Lung microvascular endothelial cell (primary cell): ENCODE measurements at regions not wholly inside any gene's neighbourhood (a gene's known extent, or its start where the extent isn't known, plus 50 kb on each side); places are given as distances from the start of the nearest gene placed in this dataset.

Source experiments
- DNase-seq, 2 donors: peaks; one replicate each; pipeline versions ENCODE4 v3.0.0 to v3.0.0-alpha.2; 2010; ENCODE audit warnings: low read depth in 2 of 2

GRCh38 chr2:216553482-216554240, 55.0 kb downstream of the RPL37A start:
- no peak for DNase-seq

DNA sequence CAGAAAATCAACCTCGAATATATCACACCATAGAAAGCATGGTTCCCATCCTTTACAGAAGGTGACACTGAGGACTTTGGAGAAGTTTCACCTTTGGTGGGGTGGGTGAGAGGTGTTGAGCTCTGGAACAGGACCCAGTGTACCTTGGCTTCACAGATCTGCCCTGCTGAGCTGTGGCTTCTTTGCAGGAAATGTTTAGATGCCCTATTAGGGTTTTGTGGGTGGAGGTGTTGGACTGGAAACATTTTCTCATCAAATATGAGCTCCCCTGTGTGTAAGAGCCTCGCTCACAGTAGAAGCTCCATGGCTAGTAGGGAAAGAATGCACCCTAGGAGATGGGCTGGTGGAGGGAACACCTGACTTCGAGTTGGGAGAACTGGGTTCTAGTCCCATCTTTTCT, 55.6 kb downstream of the RPL37A start:
- no peak for DNase-seq

- DNase-seq: no peak
Observed at GRCh38 chr2:216554755-216555154, 56.1 kb downstream of the RPL37A start.

GRCh38 chr2:216555274-216555673, 56.6 kb downstream of the RPL37A start:
- peak in 1 of 2 donors; percentile 21 for DNase-seq

DNA sequence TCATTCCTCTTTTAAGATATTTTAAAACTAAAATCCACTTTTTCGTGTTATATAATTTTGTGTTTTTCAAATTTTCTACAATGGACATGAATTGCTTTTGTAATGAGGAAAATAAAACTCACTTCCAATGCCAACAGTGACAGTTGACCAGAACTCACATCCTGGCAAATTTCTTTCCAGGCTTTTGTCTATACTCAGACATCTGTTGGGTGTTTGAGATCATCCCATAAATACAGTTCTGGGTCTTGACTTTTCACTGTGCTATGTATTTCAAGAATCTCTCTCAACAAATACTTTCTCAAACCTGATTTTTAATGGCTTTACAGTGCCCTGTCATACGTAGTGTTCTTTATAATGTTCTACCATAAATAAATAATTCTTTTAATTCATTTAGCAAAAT, 57.6 kb downstream of the RPL37A start:
- no peak for DNase-seq

GRCh38 chr2:216557413-216557812, 58.8 kb downstream of the RPL37A start:
- DNase-seq: no peak

DNA sequence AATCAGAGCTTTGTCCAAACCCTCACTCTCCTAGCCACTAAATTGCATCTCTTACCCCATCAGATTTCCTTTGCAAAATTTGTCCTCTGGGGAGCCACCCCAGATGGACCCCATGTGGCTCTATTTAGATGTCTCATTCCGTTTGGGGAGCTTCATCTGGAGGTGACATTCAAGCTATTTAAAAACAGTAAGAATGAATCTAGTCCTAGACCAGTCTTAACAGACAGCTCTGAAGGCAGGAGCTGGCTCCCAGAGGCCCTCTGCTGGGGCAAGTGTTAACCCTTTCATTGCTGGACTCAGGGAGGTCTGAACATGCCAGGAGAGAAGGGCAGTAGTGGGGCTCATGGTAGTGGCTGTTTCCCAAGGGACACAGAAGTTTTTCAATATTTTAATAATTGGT, 59.2 kb downstream of the RPL37A start:
- no peak for DNase-seq

GRCh38 chr2:216559625-216560156, 61.0 kb downstream of the RPL37A start:
- DNase-seq: no peak

DNA sequence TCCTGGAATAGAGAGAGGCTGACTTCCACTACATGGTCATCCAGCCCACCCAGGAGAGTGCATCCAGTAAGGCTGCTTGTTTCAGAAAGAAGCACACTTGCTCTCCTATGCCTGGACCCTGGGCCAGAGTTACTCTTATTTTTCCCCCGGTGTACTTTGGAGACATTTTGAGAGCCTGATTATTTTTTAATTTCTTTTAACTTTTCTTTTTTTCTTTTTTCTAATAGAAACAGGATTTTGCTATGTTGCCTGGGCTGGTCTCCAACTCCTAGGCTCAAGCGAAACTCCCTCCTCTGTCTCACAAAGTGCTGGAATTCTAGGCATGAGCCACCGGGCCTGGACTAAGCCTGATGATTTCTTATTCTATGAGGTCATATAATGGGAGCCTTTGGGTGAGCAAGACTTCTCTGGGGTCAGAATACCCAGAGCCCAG, 62.2 kb downstream of the RPL37A start:
- DNase-seq: no peak

DNA sequence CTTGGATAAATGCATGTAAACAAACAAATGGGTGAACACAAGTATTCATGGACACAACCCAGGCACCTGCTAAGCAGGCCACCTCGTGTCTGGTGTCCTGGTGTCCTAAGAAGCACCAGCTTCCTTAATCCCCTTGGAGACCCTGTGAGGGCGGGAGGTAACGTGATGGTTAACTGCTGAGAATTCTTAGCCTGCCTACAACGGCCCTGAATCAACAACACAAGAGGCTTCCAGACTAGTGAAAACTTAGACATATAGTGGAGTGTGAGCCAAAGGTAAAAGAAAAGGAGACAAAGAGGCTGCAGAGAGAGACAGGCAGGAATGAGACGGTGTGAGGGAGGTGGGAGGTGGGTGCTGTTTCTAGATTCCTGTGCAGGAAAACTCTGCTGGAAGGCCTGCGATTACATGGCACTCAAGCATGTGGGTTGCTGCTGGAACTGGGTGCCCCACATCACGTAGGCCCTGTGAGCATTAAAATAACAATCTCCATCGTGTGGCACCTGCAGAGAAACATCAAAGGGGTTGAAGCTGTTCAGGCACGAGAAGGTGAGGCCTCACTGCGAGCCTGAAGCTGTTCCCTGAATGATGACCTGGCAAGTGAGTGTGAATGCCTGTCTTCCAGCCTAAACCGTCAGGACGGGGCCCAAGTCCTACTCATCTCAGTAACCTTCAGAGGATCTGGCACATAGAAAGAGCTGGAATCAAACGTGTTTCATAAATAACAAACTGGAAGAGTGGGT, 64.2 kb downstream of the RPL37A start:
- no peak for DNase-seq

DNA sequence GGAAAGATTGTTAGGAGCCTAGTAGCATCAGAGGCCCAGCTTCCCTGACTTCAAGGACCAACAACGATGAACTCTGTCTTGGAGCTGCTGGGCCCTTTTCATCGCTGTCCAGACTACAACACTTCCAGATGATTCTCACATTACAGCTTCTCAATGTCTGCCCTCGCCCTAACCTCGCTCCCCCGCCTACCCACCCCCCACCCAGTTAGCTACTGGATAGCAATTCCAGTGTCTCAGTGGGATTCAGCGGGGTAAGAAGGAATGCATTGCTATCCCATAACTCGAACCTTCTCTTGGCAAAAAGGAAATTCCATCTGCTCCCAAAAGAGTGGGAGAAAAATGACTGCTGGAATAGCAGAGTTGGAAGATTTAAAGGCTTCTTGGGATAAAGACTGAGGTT, 65.0 kb downstream of the RPL37A start:
- DNase-seq: no peak

- DNase-seq: no peak
Observed at GRCh38 chr2:216564611-216565010, 66.0 kb downstream of the RPL37A start.

- no peak for DNase-seq
Observed at GRCh38 chr2:216565956-216566355, 67.3 kb upstream of the IGFBP2 start.

DNA sequence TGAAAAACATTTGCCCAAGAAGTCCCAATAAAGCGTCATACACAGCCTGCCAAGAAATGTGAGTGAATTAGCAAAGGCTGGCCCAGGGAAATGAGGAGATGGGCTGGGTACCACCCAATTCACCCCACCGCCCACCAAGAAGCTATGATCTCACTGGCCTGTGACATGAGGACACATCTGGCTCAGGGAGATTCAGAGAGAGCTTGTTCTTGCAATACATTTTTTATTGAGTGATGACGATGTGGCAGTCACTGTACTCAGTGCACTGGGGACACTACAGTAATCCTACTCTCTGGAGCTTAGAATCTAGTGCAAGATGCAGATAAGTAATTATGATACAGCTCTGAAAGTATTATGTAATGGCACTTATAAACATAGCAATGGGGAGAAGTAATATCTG, 64.6 kb upstream of the IGFBP2 start:
- DNase-seq: no peak

DNA sequence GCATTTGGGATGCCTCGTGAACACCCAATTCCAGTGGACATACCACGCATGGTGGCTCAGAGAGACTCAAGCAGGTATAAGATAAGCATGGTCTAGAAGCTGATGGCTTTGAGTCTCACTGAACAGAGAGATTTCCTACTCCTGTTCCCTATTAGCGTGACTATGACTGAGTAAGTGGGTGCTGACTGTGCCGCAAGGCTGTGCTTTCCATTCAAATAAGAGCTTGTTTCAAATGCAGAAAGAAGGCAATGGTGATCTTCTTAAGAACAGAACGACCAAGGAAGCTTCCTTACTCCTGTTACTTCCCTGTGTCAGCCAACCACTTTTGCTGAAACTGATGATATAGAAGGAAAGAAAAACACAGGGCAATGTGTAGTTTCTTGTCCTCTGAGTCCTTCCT, 63.5 kb upstream of the IGFBP2 start:
- DNase-seq: no peak

DNA sequence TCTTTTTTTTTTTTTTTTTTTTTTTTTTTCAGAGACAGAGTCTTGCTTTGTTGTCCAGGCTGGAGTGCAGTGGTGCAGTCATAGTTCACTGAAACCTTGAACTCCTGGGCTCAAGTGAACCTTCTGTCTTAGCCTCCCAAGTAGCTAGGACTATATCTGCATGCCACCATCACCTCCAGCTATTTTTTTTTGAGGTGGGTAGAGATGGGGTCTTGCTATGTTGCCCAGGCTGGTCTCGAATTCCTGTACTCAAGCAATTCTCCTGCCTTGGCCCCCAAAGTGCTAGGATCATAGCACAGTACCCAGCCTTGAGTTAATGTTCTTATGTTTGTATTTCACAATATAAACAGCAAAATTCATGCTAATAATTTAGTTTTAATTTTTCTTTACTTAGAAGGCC, 62.9 kb upstream of the IGFBP2 start:
- no peak for DNase-seq

DNA sequence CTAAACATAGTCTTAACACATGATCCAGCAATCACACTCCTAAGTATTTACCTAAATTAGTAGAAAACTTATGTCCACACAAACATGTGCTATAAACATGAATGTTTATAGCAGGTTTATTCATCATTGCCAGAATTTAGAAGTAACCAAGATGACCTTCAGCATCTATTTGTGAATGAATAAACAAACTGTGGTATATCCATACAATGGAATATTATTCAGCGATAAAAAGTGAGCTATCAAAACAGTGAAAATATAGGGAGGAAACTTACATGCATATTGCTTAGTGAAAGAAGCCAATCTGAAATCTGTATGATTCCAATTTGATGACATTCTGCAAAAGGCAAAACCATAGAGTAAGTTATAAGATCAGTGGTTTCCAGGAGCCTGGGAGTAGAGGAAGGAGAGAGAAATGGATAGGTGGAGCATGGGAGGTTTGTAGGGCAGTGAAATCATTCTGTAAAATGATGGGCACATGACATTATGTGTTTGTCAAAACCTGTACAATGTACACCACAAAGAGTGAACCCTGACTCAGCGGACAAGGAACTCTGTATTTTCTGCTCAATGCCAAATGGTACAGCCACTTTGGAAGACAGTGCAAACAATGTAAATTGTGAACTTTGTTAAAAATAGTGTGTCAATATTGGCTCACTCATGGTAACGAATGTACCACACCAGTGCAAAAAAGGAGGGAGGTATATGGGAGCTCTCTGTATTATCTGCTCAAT, 61.9 kb upstream of the IGFBP2 start:
- DNase-seq: no peak

DNA sequence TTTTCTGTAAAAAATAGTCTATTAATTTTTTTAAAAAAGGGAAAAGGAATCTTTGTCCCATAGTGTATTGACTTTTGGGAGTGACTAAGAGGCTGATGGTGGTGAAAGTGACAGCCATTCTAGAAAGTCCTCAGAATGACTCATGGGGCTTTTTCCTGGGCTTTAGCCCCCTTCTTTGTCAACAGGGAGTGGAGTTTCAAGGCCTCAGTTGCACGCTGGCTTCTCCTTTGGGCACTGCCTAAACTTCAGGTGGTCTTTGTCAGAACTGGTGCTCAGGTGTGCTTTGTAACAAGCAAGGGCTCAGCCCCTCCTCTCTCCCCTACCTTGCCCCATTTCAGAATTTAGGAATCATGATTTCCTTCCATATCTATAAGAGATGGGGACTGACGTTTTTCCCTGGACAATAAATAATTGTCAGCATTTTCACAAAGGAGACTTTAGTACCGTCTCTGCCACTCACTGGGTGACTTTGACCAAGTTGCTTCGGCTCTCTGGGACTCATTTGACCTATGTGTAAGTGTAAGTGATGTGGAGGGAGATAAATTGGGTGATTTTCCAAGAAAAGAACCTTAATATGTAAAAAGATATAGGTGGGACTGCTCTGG, 61.2 kb upstream of the IGFBP2 start:
- no peak for DNase-seq

- peak; percentile 72 to 94 for DNase-seq
Observed at GRCh38 chr2:216572582-216573578, 60.3 kb upstream of the IGFBP2 start.

- DNase-seq: no peak
Observed at GRCh38 chr2:216574046-216574445, 59.2 kb upstream of the IGFBP2 start.

- DNase-seq: no peak
Observed at GRCh38 chr2:216574586-216574985, 58.6 kb upstream of the IGFBP2 start.
